HCT116 (cell line): ENCODE measurements at regions not wholly inside any gene's neighbourhood (a gene's known extent, or its start where the extent isn't known, plus 50 kb on each side); places are given as distances from the start of the nearest gene placed in this dataset.

Experiments
- ATAC-seq: fragments of 200-7000 bp; cut with Tn5 transposase; 2 replicates; pipeline ENCODE4 v1.9.1; 2020; ENCODE audit warnings: mild to moderate bottlenecking, moderate library complexity
- BruUV-seq: library from RNA; stranded (reverse); fragments of 400-500 nt; replicated peaks from 2 replicates; lab custom pipeline; 2021; lab: Mats Ljungman, UMichigan
- CTCF ChIA-PET: fragments of 300-600 bp; sonication (Branson Sonifier 250); formaldehyde crosslinking; loops from one replicate; lab custom pipeline; 2021; ENCODE audit warnings: antibody characterized with exemption; lab: Charles Lee
- POLR2A ChIA-PET: fragments of 300-600, 350-600 bp; sonication (Branson Sonifier 250); formaldehyde crosslinking; loops from one replicate; lab custom pipeline; 2021; ENCODE audit warnings: antibody characterized with exemption; lab: Charles Lee
- RAD21 ChIA-PET, 2 experiments: fragments of 300-600 bp; sonication (Branson Sonifier 250); formaldehyde crosslinking; loops; one replicate each; lab custom pipeline; 2023; ENCODE audit warnings: low total read pairs in 2 of 2; ENCODE audit not compliant: uncharacterized antibody in 2 of 2, unreplicated experiment in 2 of 2, low non-redundant PET in 1 of 2; lab: Charles Lee
- DNase-seq: peaks from one replicate; pipeline ENCODE4 v3.0.0-alpha.2; 2010; ENCODE audit warnings: low read depth, low spot score
- H2AFZ ChIP-seq: fragments of 200-600 bp; shearing (Covaris generic), sonication (generic); 2 replicates; pipeline ENCODE4 v1.6.1; 2017; ENCODE audit warnings: low read depth, mixed run types, mixed read lengths, antibody characterized with exemption, low read length; ENCODE audit not compliant: poor library complexity, severe bottlenecking
- H3K27ac ChIP-seq: 2 replicates; pipeline ENCODE4 v1.5.1; 2012; ENCODE audit warnings: low read depth, low read length
- H3K27me3 ChIP-seq: fragments of 200-600 bp; sonication (generic); 2 replicates; pipeline ENCODE4 v1.6.1; 2016; ENCODE audit warnings: mixed run types, low read length, mixed read lengths; ENCODE audit not compliant: insufficient read depth
- H3K36me3 ChIP-seq, 2 experiments: fragments of 200-500 bp in 1 of 2; fragments of 200-600 bp in 1 of 2; sonication (Bioruptor generic) in 1 of 2; sonication (generic) in 1 of 2; 2 replicates each; pipeline versions ENCODE4 v1.5.1 to v1.6.1; 2014 to 2016; ENCODE audit warnings: low read length in 2 of 2, inconsistent platforms in 1 of 2, mixed read lengths in 1 of 2, mixed run types in 1 of 2; ENCODE audit not compliant: insufficient read depth in 2 of 2, control insufficient read depth in 1 of 2
- H3K4me1 ChIP-seq, 2 experiments: fragments of 200-600 bp in 1 of 2; sonication (generic) in 1 of 2; 2 replicates each; pipeline versions ENCODE4 v1.5.1 to v1.6.1; 2012 to 2017; ENCODE audit warnings: low read length in 2 of 2, inconsistent platforms in 1 of 2, mild to moderate bottlenecking in 1 of 2, mixed read lengths in 1 of 2, mixed run types in 1 of 2, moderate library complexity in 1 of 2; ENCODE audit not compliant: insufficient read depth in 2 of 2, control insufficient read depth in 1 of 2
- H3K4me2 ChIP-seq: fragments of 200-600 bp; sonication (generic); 2 replicates; pipeline ENCODE4 v1.6.1; 2017; ENCODE audit warnings: mixed run types, low read length, mixed read lengths
- H3K4me3 ChIP-seq, 2 experiments: fragments of 200-600 bp in 1 of 2; sonication (generic) in 1 of 2; replicated peaks in 1 of 2; 2 replicates each; pipeline ENCODE4 v1.5.1; 2011 to 2016; ENCODE audit warnings: low read length in 2 of 2, control low read depth in 1 of 2, low read depth in 1 of 2, mild to moderate bottlenecking in 1 of 2, mixed read lengths in 1 of 2, mixed run types in 1 of 2
- H3K79me2 ChIP-seq: fragments of 200-600 bp; sonication (generic); 2 replicates; pipeline ENCODE4 v1.6.1; 2017; ENCODE audit warnings: mild to moderate bottlenecking, mixed run types, low read length, moderate library complexity, mixed read lengths; ENCODE audit not compliant: insufficient read depth
- H3K9ac ChIP-seq: fragments of 200-600 bp; sonication (generic); 2 replicates; pipeline ENCODE4 v1.6.1; 2016; ENCODE audit warnings: low read length, mixed read lengths
- H3K9me2 ChIP-seq: fragments of 200-600 bp; sonication (generic), shearing (Covaris generic); 2 replicates; pipeline ENCODE4 v1.6.1; 2017; ENCODE audit warnings: mixed run types, mild to moderate bottlenecking, moderate library complexity; ENCODE audit not compliant: insufficient read depth
- H3K9me3 ChIP-seq, 2 experiments: fragments of 200-500 bp in 1 of 2; fragments of 200-600 bp in 1 of 2; sonication (Bioruptor generic) in 1 of 2; sonication (generic) in 1 of 2; 2 replicates each; pipeline ENCODE4 v1.6.1; 2014 to 2017; ENCODE audit warnings: low read length in 2 of 2, mixed read lengths in 2 of 2, inconsistent platforms in 1 of 2, low read depth in 1 of 2, mild to moderate bottlenecking in 1 of 2, mixed run types in 1 of 2, moderate library complexity in 1 of 2; ENCODE audit not compliant: control insufficient read depth in 1 of 2, insufficient read depth in 1 of 2
- H4K20me1 ChIP-seq: fragments of 200-600 bp; sonication (generic), shearing (Covaris generic); 2 replicates; pipeline ENCODE4 v1.6.1; 2017; ENCODE audit warnings: mixed run types, mild to moderate bottlenecking, moderate library complexity; ENCODE audit not compliant: insufficient read depth
- CEBPB ChIP-seq: IDR thresholded peaks from 2 replicates; pipeline ENCODE4 v1.6.1; 2012; ENCODE audit warnings: low read depth
- CTCF ChIP-seq, 3 experiments: fragments of 200-600 bp in 1 of 3; sonication (generic) in 1 of 3; IDR thresholded peaks in 2 of 3; conservative IDR thresholded peaks in 1 of 3; 2 replicates each; pipeline ENCODE4 v1.5.1; 2012 to 2017; ENCODE audit warnings: low read depth in 2 of 3, low read length in 2 of 3, antibody characterized with exemption in 1 of 3, borderline replicate concordance in 1 of 3, control low read depth in 1 of 3, mild to moderate bottlenecking in 1 of 3, mixed read lengths in 1 of 3, mixed run types in 1 of 3, moderate library complexity in 1 of 3; ENCODE audit not compliant: insufficient read depth in 1 of 3
- EGR1 ChIP-seq: IDR thresholded peaks from 2 replicates; pipeline ENCODE4 v1.6.1; 2012; ENCODE audit warnings: low read depth
- EZH2phosphoT487 ChIP-seq: fragments of 200-600 bp; IDR thresholded peaks from 2 replicates; pipeline ENCODE4 v1.6.1; 2018; ENCODE audit warnings: antibody characterized with exemption, borderline replicate concordance
- FOSL1 ChIP-seq: IDR thresholded peaks from 2 replicates; pipeline ENCODE4 v1.6.1; 2012; ENCODE audit warnings: low read depth
- JUND ChIP-seq: IDR thresholded peaks from 2 replicates; pipeline ENCODE4 v1.6.1; 2012
- MAX ChIP-seq: IDR thresholded peaks from 2 replicates; pipeline ENCODE4 v1.6.1; 2012
- RAD21 ChIP-seq: IDR thresholded peaks from 2 replicates; pipeline ENCODE4 v1.6.1; 2012; ENCODE audit warnings: low read depth, mild to moderate bottlenecking
- REST ChIP-seq: IDR thresholded peaks from 2 replicates; pipeline ENCODE4 v1.6.1; 2012; ENCODE audit warnings: low read depth
- SIN3A ChIP-seq: IDR thresholded peaks from 2 replicates; pipeline ENCODE4 v1.6.1; 2012; ENCODE audit warnings: low read depth
- SP1 ChIP-seq: IDR thresholded peaks from 2 replicates; pipeline ENCODE4 v1.6.1; 2012; ENCODE audit warnings: low read depth
- SRF ChIP-seq: IDR thresholded peaks from 2 replicates; pipeline ENCODE4 v1.6.1; 2012; ENCODE audit warnings: low read depth
- TCF7L2 ChIP-seq: IDR thresholded peaks from 2 replicates; pipeline ENCODE4 v1.7.0; 2011; ENCODE audit warnings: borderline replicate concordance, inconsistent platforms; ENCODE audit not compliant: insufficient read depth, insufficient read length; ENCODE audit errors: extremely low read depth
- YY1 ChIP-seq: IDR thresholded peaks from 2 replicates; pipeline ENCODE4 v1.6.1; 2011; ENCODE audit warnings: low read length, low read depth, moderate library complexity, mild to moderate bottlenecking; ENCODE audit not compliant: insufficient replicate concordance; ENCODE audit errors: extremely low read depth
- ZFX ChIP-seq: fragments of 450-650 bp; IDR thresholded peaks from 2 replicates; pipeline ENCODE4 v1.6.1; 2017
- ZNF274 ChIP-seq: fragments of 200-500 bp; sonication (Bioruptor generic); IDR thresholded peaks from 2 replicates; pipeline ENCODE4 v1.6.1; 2014; ENCODE audit warnings: mild to moderate bottlenecking, low read depth, low read length, inconsistent platforms
- intact Hi-C: fragments of 100-400 bp; cut with micrococcal nuclease; formaldehyde crosslinking; loops from 2 replicates; pipeline ENCODE4 v1.10.0; 2022

GRCh38 chr3:61411009-61411662 lies 150.2 kb upstream of the PTPRG start:
- BruUV-seq = no TSS peak
- H3K4me1 ChIP-seq = no peaks in the 10 kb centered on the region
- DNase-seq = no peak
- no peaks in the 10 kb centered on the region for H4K20me1 ChIP-seq
- ChIA-PET POLR2A (no interaction called here), CTCF (no interaction called here), RAD21 (no interaction called here)
- no peak overlapping the region for H3K9ac ChIP-seq
- no peaks in the 10 kb centered on the region for H3K79me2 ChIP-seq
- TF ChIP-seq ZNF274 (no peak), EGR1 (no peak), SIN3A (no peak), RAD21 (no peak), SRF (no peak), MAX (no peak)
- no peaks in the 10 kb centered on the region for H3K9me2 ChIP-seq
- no peak overlapping the region for H3K4me2 ChIP-seq
- no peak overlapping the region for H3K27ac ChIP-seq
- no peak overlapping the region for H3K4me3 ChIP-seq
- ATAC-seq = no peak
- no peak overlapping the region for H2AFZ ChIP-seq
- peaks cover 7% of the 10 kb centered on the region for H3K27me3 ChIP-seq
- intact Hi-C loops = no loop called here
- H3K9me3 ChIP-seq = no peaks in the 10 kb centered on the region
- H3K36me3 ChIP-seq = no peaks in the 10 kb centered on the region

GRCh38 chr3:61414456-61414855 lies 146.9 kb upstream of the PTPRG start:
- no peaks in the 10 kb centered on the region for H3K79me2 ChIP-seq
- DNase-seq = no peak
- RAD21 ChIA-PET = no interaction called here
- TF ChIP-seq SP1 (no peak), ZNF274 (no peak), RAD21 (no peak), YY1 (no peak), FOSL1 (no peak), REST (no peak), EZH2phosphoT487 (no peak), TCF7L2 (no peak), ZFX (no peak), EGR1 (no peak), JUND (no peak), CTCF (IDR thresholded peaks at IDR 0.05 in 2 of 3, conservative IDR thresholded peaks at IDR 0.05 in 1 of 3; ENCODE audit: borderline replicate concordance in 1 of 3, insufficient read depth in 1 of 3, low read depth in 2 of 3, low read length in 2 of 3) (no peak), CEBPB (no peak)

More at GRCh38 chr3:61414456-61414855, 146.9 kb upstream of the PTPRG start:
- Histone ChIP-seq H3K27me3 (peaks cover 7% of the 10 kb centered on the region), H3K4me3 (no peak overlapping the region), H3K9me3 (no peaks in the 10 kb centered on the region), H4K20me1 (no peaks in the 10 kb centered on the region), H3K9ac (no peak overlapping the region), H3K27ac (no peak overlapping the region), H3K4me1 (no peaks in the 10 kb centered on the region), H3K9me2 (no peaks in the 10 kb centered on the region), H2AFZ (no peak overlapping the region), H3K36me3 (no peaks in the 10 kb centered on the region), H3K4me2 (no peak overlapping the region)
- POLR2A ChIA-PET = no interaction called here
- CTCF ChIA-PET = no interaction called here
- intact Hi-C loops = no loop called here
- no peak for ATAC-seq
- BruUV-seq = no TSS peak
